KMS-11 (cell line): ENCODE measurements at regions not wholly inside any gene's neighbourhood (a gene's known extent, or its start where the extent isn't known, plus 50 kb on each side); places are given as distances from the start of the nearest gene placed in this dataset.

Experiments used
- H2AFZ ChIP-seq: fragments of 200-600 bp; sonication (generic); 2 replicates; pipeline ENCODE4 v1.6.1; 2016; ENCODE audit warnings: antibody characterized with exemption, mixed run types, low read depth
- H3K27ac ChIP-seq: fragments of 200-600 bp; sonication (generic); 2 replicates; pipeline ENCODE4 v1.6.1; 2016; ENCODE audit warnings: mild to moderate bottlenecking, mixed run types
- H3K27me3 ChIP-seq: fragments of 200-600 bp; sonication (generic); 2 replicates; pipeline ENCODE4 v1.6.1; 2017; ENCODE audit warnings: mild to moderate bottlenecking, low read depth, mixed run types, moderate library complexity; ENCODE audit not compliant: insufficient read depth
- H3K36me3 ChIP-seq: fragments of 200-600 bp; sonication (generic); 2 replicates; pipeline ENCODE4 v1.6.1; 2017; ENCODE audit warnings: mild to moderate bottlenecking, mixed run types; ENCODE audit not compliant: insufficient read depth
- H3K4me1 ChIP-seq: fragments of 200-600 bp; sonication (generic); 2 replicates; pipeline ENCODE4 v1.6.1; 2016; ENCODE audit warnings: mild to moderate bottlenecking, low read depth, mixed run types; ENCODE audit not compliant: poor library complexity, severe bottlenecking
- H3K4me2 ChIP-seq: fragments of 200-600 bp; sonication (generic); 2 replicates; pipeline ENCODE4 v1.7.0; 2016; ENCODE audit warnings: mild to moderate bottlenecking, mixed run types
- H3K4me3 ChIP-seq: fragments of 200-600 bp; sonication (generic); IDR thresholded peaks from 2 replicates; pipeline ENCODE4 v1.6.1; 2017; ENCODE audit warnings: low read depth, low read length, mixed read lengths; ENCODE audit not compliant: insufficient read depth
- H3K79me2 ChIP-seq: fragments of 200-600 bp; sonication (generic); 2 replicates; pipeline ENCODE4 v1.6.1; 2016; ENCODE audit warnings: low read depth, mixed run types; ENCODE audit not compliant: insufficient read depth
- H3K9ac ChIP-seq: fragments of 200-600 bp; sonication (generic); 2 replicates; pipeline ENCODE4 v1.6.1; 2016; ENCODE audit warnings: mild to moderate bottlenecking, mixed run types
- H4K20me1 ChIP-seq: fragments of 200-600 bp; sonication (generic); 2 replicates; pipeline ENCODE4 v1.6.1; 2016; ENCODE audit warnings: mild to moderate bottlenecking, mixed run types; ENCODE audit not compliant: insufficient read depth
- CTCF ChIP-seq: fragments of 200-600 bp; sonication (generic); conservative IDR thresholded peaks from 2 replicates; pipeline ENCODE4 v1.6.1; 2017; ENCODE audit warnings: low read depth, mild to moderate bottlenecking, antibody characterized with exemption, low read length, moderate library complexity, mixed read lengths

DNA sequence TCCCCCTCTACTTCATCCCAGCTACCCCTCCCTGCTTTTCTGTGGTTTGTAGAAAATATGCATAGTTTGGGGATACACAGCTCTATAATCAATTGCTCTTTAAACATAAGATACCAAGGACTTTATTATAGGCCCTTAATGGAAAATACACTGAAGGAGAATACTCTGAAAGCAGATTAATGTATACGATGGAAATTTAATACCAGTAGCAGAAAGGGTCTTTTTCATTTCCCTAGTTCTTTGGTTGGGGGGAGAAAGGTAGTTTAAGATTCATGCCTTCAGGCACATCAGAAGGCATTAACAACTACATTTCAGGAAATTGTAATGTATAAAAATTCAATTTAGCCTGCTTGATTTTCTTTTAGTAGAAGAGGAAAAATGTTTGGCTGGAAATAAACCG lies 452.9 kb upstream of the ZNF608 start:
- Histone ChIP-seq H3K4me2 (no peak overlapping the region), H4K20me1 (no peaks in the 10 kb centered on the region), H3K36me3 (no peaks in the 10 kb centered on the region), H3K4me3 (no peak overlapping the region), H3K27ac (no peak overlapping the region), H3K27me3 (no peaks in the 10 kb centered on the region), H3K4me1 (no peaks in the 10 kb centered on the region), H3K79me2 (no peaks in the 10 kb centered on the region), H2AFZ (no peak overlapping the region), H3K9ac (no peak overlapping the region)
- TF ChIP-seq CTCF = no peak

DNA sequence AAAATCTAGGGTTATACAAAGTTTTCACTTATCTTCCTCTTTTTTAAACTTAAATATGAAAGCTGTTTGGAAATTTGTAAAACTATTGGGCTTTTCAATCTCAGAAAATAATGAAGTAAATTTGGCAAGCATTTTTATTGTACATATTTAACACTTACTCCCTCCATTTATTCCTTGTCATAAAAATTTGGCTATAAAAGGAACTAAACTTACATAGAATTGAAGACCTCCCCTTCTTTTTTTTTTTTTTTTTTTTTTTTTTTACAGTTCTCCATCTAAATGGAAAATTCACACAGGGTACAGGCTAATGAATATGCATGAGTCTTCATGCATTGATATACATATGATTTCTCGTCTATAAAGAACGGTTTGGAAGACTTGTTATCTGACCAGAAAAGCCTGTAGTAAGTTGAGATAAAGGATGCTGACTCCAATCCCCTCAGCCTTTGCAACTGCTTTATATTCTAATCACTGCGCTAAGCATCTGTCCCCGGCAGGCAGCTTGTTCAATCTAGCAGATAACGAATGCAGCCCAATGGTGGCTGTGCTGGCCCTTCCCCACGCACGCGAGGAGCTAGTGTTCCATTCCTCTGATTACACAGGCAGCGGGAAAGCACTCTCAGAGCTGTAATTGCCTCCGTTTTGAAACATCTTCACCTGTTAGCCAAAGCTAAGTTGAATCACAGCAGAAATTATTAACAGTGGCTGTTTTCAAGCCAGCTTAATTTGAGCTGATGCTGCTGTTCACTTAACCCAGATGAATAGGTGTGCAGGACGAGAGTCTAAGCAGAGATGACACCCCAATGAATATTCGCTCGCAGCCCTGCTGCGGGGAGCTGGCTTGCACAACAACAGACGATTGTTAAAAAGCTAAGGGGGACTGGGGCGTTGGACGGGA lies 453.8 kb upstream of the ZNF608 start:
- H3K79me2 ChIP-seq = no peaks in the 10 kb centered on the region
- H3K4me1 ChIP-seq = no peaks in the 10 kb centered on the region
- TF ChIP-seq CTCF = no peak
- H3K27ac ChIP-seq = no peak overlapping the region
- H3K9ac ChIP-seq = no peak overlapping the region
- H3K4me2 ChIP-seq = no peak overlapping the region
- no peaks in the 10 kb centered on the region for H4K20me1 ChIP-seq
- H3K4me3 ChIP-seq = no peak overlapping the region
- H3K27me3 ChIP-seq = no peaks in the 10 kb centered on the region
- no peak overlapping the region for H2AFZ ChIP-seq
- H3K36me3 ChIP-seq = no peaks in the 10 kb centered on the region

GRCh38 chr5:125200866-125201373 lies 454.5 kb upstream of the ZNF608 start:
- Histone ChIP-seq H3K27me3 (no peaks in the 10 kb centered on the region), H4K20me1 (no peaks in the 10 kb centered on the region), H3K4me1 (no peaks in the 10 kb centered on the region), H3K4me3 (no peak overlapping the region), H3K27ac (no peak overlapping the region), H2AFZ (no peak overlapping the region), H3K79me2 (no peaks in the 10 kb centered on the region), H3K9ac (no peak overlapping the region), H3K4me2 (no peak overlapping the region), H3K36me3 (no peaks in the 10 kb centered on the region)
- TF ChIP-seq CTCF = no peak

- H2AFZ ChIP-seq = no peak overlapping the region
These were observed 455.1 kb upstream of the ZNF608 start for GRCh38 chr5:125201446-125202052.

More at GRCh38 chr5:125201446-125202052, 455.1 kb upstream of the ZNF608 start:
- no peak for TF ChIP-seq CTCF
- Histone ChIP-seq H3K4me1 (no peaks in the 10 kb centered on the region), H3K4me2 (no peak overlapping the region), H3K27me3 (no peaks in the 10 kb centered on the region), H3K27ac (no peak overlapping the region), H3K36me3 (no peaks in the 10 kb centered on the region), H3K79me2 (no peaks in the 10 kb centered on the region), H3K9ac (no peak overlapping the region), H3K4me3 (no peak overlapping the region), H4K20me1 (no peaks in the 10 kb centered on the region)
